ENCODE measurements at regions not wholly inside any gene's neighbourhood (a gene's known extent, or its start where the extent isn't known, plus 50 kb on each side); places are given as distances from the start of the nearest gene placed in this dataset.

DNA sequence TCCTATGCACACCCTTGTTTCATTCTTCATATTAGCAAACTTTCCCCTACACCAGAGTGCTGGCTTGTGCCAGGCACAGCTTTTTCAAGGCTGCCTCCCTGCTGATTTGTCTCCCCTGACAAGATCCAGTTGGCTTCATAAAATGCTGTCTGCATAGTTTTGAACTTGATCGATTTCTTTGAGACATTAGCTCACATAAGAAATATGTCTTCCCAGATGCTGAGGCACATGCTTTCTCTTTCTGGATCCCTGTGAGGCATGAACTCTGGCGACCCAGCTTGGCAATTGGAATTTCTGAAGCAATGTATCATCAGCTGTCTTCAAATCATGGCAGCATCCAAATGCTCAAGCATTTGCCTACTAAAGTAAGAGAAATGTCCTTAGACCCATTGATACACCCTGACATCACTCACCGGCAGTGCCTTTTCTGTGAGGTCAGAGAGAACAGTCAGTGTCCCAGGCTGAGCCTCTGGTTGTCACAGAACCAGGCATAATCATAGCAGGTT lies 616.4 kb upstream of the GHITM start:
- Mint-ChIP-seq H3K27ac (no peak overlapping the region), H3K27me3 (ENCODE audit: insufficient read depth) (no peaks in the 10 kb centered on the region), H3K36me3 (ENCODE audit: low read depth) (no peaks in the 10 kb centered on the region), H3K9me3 (peaks cover 65% of the 10 kb centered on the region), H3K4me1 (ENCODE audit: low read depth) (no peaks in the 10 kb centered on the region), H3K4me3 (no peak overlapping the region)
- TF ChIP-seq, protein P1, sequence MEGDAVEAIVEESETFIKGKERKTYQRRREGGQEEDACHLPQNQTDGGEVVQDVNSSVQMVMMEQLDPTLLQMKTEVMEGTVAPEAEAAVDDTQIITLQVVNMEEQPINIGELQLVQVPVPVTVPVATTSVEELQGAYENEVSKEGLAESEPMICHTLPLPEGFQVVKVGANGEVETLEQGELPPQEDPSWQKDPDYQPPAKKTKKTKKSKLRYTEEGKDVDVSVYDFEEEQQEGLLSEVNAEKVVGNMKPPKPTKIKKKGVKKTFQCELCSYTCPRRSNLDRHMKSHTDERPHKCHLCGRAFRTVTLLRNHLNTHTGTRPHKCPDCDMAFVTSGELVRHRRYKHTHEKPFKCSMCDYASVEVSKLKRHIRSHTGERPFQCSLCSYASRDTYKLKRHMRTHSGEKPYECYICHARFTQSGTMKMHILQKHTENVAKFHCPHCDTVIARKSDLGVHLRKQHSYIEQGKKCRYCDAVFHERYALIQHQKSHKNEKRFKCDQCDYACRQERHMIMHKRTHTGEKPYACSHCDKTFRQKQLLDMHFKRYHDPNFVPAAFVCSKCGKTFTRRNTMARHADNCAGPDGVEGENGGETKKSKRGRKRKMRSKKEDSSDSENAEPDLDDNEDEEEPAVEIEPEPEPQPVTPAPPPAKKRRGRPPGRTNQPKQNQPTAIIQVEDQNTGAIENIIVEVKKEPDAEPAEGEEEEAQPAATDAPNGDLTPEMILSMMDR (IDR thresholded peaks at IDR 0.05), result no peak
- DNase-seq, result no peak

DNA sequence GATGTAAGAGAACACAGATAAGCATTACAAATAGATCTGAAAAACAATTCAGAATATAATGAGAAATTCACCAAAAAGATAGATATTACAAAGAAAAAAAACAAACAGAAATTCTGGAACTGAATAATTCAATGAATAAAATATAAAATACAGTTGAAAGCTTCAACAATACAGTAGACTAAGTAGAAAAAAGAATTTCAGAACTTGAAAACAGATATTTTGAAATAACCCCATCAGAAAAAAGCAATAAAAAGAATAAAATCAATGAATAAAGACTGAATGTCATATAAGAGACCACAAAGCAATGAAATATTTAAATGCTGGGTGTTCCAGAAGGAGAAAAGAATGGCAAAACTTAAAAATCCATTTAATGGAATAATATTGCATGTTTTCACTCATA lies 611.4 kb upstream of the GHITM start:
- Mint-ChIP-seq H3K27ac (no peak overlapping the region), H3K27me3 (ENCODE audit: insufficient read depth) (no peaks in the 10 kb centered on the region), H3K4me3 (no peak overlapping the region), H3K36me3 (ENCODE audit: low read depth) (no peaks in the 10 kb centered on the region), H3K4me1 (ENCODE audit: low read depth) (no peaks in the 10 kb centered on the region), H3K9me3 (peaks cover 52% of the 10 kb centered on the region)
- TF ChIP-seq, protein P1 (IDR thresholded peaks at IDR 0.05), result no peak
- no peak for DNase-seq

DNA sequence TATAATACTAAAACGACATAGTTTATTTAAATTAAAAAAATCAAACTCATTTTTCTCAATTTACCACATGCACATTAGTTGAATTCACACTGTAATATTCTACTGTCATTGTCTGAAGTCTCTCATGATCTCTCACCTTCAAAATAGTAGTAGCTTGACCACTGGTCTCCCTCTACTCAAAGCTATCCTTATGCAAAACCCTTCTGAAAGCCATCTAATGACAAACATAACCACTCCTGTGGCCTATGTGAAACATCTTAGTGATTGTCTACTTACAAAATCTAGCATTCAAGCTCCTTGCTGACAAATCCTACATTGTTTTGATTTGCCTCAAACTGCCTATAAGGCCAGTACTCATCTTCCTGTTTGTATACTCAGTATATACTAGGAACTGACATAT lies 606.0 kb upstream of the GHITM start:
- Mint-ChIP-seq H3K4me1 (ENCODE audit: low read depth) (no peaks in the 10 kb centered on the region), H3K36me3 (ENCODE audit: low read depth) (no peaks in the 10 kb centered on the region), H3K9me3 (peaks cover 16% of the 10 kb centered on the region), H3K27ac (no peak overlapping the region), H3K4me3 (no peak overlapping the region), H3K27me3 (ENCODE audit: insufficient read depth) (no peaks in the 10 kb centered on the region)
- no peak for DNase-seq
- TF ChIP-seq, protein P1 (IDR thresholded peaks at IDR 0.05), result no peak

DNA sequence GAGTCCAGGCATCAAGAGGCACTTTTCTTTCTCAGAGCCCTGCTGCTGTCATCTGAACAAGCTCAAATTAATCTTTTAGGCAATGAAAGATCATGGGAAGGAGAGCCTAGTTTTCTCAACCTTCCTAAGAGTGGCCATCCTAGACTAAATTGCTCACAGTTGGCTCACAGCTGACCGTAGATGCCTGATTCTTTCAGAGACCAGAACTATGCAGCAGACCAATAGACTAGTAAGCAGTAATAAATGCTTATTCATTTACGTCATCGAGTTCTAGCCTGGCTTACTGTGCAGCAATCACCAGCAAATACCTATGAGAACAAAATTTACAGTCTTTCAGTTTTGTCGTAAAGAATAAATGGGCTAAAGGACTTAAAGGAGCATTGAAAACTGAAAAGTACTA lies 602.9 kb upstream of the GHITM start:
- H3K4me3 Mint-ChIP-seq, result no peak overlapping the region
- H3K36me3 Mint-ChIP-seq (ENCODE audit: low read depth), result no peaks in the 10 kb centered on the region
- H3K27ac Mint-ChIP-seq, result no peak overlapping the region
- H3K27me3 Mint-ChIP-seq (ENCODE audit: insufficient read depth), result no peaks in the 10 kb centered on the region
- peaks cover 14% of the 10 kb centered on the region for H3K9me3 Mint-ChIP-seq
- no peak for DNase-seq
- no peaks in the 10 kb centered on the region for H3K4me1 Mint-ChIP-seq (ENCODE audit: low read depth)
- TF ChIP-seq, protein P1 (IDR thresholded peaks at IDR 0.05), result no peak

DNA sequence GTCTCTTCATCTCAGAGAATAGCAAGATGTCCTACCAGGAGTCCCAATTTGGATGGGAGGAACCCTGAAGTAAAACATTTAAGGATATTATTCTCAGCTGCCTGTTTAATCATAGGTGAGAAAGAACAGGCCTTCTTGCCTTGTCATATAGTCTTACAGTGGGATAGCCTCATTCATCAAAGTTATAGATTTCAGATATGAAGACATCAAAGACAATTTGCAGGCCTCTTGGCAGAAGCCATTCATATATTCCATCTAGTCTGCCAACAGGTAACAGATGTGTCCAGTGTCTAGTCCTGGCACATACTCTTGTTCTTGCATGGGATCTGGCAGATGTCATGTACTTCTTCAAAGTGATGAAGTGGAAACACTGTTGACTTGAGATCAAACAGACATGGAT lies 601.3 kb upstream of the GHITM start:
- Mint-ChIP-seq H3K27me3 (ENCODE audit: insufficient read depth) (no peaks in the 10 kb centered on the region), H3K27ac (no peak overlapping the region), H3K36me3 (ENCODE audit: low read depth) (no peaks in the 10 kb centered on the region), H3K9me3 (peaks cover 14% of the 10 kb centered on the region), H3K4me3 (no peak overlapping the region), H3K4me1 (ENCODE audit: low read depth) (no peaks in the 10 kb centered on the region)
- no peak for DNase-seq
- TF ChIP-seq, protein P1 (IDR thresholded peaks at IDR 0.05), result no peak
